ENCODE measurements at regions not wholly inside any gene's neighbourhood (a gene's known extent, or its start where the extent isn't known, plus 50 kb on each side); places are given as distances from the start of the nearest gene placed in this dataset.
"Not testable (repeated sequence)": the region's sequence is repeated elsewhere in the genome, so short reads cannot be mapped to it uniquely, and the experiment has no call there.

DNA sequence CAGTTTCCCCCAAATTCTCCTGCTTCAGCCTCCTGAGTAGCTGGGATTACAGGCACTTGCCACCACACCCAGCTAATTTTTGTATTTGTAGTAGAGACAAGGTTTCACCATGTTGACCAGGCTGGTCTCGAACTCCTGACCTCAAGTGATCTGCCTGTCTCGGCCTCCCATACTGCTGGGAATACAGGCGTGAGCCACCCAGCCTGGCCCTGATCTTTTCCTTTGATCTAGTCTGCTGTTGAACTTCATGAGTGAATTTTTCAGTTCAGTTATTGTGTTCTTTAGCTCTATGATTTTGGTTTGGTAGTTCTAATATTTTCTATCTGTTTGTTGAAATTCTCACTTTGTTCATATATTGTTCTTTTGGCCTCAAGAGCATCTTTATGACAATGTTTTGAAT lies 83.4 kb upstream of the RAP2C start:
- not testable (repeated sequence) for DNase-seq (ENCODE audit: extremely low spot score, insufficient read length, low read depth); FAIRE-seq

DNA sequence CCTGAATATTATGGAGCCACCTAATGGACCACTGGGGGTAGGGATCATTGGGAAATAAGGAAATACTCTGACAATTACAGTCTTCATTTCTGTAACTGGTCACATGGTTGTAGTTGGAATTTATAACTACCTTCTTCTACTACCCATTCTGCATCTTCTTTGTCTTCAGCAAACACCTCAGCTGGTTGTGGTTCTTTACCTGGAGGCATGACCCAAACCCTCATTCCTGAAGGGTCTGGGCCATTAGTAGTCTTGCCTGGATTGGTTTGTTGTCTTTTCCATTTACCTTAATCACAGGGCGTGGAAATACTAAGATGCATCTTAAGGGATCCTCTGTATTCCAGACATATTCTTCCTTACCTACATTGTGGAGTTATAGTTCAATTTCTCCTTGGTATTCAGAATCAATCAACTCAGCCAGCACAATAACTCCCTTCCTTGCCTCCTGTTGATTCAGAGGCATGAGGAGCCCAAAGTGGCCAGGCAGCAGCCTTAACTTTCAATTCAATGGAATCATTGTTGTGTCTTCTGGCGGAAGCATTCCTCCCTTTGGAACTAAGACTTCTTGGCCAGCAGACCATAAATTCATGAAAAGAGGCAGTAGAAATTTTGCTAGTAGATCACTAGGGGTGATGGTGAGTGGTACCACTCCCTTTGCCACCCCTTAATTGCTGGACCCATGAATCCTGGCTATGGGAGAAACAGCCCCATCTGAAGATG lies 75.7 kb upstream of the RAP2C start:
- FAIRE-seq = no peak
- DNase-seq (ENCODE audit: extremely low spot score, insufficient read length, low read depth) = no peak

DNA sequence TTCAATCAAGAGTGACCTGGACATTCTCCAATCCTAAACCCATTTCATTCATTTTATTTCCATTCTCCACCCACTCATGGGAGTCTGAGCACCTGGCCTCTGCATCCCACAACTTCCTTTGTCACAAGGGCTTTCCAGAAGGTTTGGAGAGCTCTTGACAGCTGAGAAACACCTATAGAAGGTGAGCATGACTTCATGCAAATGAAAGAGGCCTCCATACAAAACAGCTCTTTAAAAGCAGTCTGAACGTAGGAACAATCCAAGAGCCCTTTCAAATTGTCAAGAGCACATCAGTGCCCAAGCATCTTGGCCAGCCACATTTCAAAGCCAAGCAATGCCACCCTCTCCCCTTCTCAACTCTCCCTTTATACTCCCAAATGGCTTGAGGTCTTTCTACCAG lies 74.9 kb upstream of the RAP2C start:
- FAIRE-seq = no peak

DNA sequence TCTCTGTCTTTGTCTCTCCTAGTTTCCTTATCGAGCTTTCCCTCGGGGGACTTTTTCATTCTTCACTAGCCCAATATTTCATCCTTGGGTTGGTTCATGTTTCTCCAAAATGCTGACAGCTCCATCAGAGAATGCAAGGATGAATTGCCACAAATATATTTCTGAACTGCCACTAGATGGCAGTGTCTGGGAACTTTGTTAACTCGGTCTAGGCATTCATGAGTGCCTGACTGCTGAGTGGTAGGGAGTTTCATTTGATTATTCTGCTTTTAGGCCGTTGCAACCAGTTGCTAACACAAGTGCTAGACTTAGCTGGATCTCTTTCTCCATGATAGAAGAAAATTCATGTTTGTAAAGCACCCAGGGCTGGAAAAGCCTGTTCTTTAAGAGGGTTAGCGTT lies 73.5 kb upstream of the RAP2C start:
- FAIRE-seq (peak; percentile 64), DNase-seq (ENCODE audit: extremely low spot score, insufficient read length, low read depth) (peak; percentile 2)

More for the DNA sequence above, 74.9 kb upstream of the RAP2C start:
- no peak for DNase-seq (ENCODE audit: extremely low spot score, insufficient read length, low read depth)

DNA sequence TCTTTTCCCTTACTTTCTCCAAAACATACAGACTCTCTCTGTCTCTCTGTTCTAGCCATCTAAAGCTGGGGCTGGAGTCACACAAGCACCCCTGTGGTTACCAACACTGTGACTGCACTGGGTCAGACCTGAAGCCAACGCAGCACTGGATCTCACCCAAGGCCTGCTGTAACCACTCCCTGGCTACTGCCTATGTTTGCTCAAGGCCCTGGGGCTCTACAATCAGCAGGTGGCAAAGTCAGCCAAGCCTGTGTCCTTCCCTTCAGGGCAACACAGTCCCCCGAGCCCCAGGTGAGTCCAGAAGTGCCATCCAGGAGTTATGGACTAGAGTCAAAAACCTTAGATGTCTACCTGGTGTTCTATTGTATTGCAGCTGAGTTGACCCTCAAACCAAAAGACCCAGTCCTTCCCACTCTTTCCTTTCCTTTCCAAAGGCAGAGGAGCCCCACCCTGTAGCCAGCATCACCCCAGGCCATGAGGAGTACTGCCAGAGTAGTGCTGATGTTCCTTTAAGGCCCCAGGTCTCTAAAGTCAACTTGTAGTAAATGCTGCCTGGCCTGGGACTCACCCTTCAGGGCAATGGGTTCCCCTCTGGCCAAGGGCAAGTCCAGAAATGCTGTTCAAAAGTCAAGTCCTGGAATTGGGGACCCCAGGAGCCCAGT lies 58.8 kb upstream of the RAP2C start:
- DNase-seq (ENCODE audit: extremely low spot score, insufficient read length, low read depth) (no peak), FAIRE-seq (no peak)

DNA sequence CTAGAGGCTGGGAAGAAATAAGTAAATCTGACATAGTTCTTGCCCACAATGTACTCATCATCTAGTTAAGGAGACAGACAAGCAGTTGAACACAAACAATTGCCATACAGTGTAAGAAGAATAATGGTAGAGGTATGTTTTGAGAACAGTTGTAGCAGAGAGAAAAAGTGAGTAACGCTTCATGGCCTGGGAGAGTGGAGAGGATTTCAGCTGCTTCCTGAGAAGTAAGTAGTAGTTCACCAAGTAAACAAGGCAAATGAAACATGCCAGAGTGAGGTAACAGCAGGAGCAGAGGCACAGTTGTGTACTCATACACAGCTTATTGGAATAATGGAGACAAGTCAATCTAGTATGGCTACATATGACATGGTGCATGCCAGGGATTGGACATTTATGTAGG lies 53.6 kb upstream of the RAP2C start:
- DNase-seq (ENCODE audit: extremely low spot score, insufficient read length, low read depth) = no peak
- no peak for FAIRE-seq

DNA sequence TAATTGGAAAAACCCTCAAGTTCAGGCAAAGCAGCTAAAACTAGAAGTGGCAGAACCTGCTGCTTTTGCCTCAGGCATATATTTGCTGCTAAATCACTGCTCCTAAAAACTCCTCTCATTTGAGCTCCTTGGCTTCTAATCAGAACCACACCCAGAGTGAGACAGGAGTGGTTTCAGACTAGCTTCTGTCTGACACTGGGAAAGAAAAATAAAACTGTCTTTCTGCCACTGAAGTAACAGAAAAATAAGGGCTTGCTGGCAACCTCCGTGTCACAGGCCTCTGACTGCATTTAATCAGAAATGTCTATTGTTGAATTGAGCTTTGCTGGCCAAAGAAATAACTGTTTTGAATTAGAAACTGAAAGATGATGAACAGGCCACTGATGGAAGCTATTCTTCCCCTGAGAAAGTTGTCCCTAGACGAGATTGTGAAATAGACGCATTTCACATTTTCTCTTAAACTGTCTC lies 52.1 kb upstream of the RAP2C start:
- no peak for FAIRE-seq

DNA sequence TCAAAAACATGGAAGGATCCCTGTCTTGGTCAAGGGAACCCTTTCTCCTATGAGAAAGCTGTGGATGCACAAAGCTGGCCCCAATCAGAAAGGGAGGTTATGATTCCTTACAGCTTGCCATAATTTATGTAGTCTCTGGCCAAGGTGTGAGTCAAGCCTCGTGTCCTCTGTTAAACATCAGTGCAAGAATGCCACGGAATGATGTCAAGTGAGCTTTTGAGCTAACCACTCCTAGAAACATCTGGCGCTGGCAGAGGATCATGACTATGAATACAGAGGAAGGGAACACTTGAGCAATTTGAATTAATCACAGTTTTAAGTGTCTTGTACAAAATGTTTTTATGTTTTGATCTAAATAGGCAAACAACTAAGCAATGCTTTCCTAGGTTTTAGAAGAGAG lies 51.5 kb upstream of the RAP2C start:
- FAIRE-seq (no peak), DNase-seq (ENCODE audit: extremely low spot score, insufficient read length, low read depth) (no peak)

More for the DNA sequence above, 52.1 kb upstream of the RAP2C start:
- no peak for DNase-seq (ENCODE audit: extremely low spot score, insufficient read length, low read depth)

DNA sequence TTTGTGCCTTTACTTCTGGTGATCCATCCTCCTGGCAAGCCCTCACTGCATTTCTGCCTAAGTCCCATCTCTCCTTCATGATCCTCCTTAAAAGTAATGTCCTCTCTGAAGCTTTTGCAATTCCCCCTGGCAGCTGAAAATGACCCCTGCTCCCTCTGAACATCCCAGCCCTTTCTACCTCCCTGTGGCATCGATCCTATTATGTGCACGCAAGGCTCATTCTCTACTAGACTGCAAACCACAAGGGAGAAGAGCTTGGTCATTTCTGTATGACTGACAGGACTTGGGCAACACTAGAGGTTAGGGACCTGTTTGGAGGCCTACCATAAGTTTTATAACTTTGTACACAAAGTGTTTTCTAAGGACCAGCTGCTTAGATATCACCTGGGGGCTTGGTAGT lies 50.8 kb upstream of the RAP2C start:
- FAIRE-seq = no peak
- DNase-seq (ENCODE audit: extremely low spot score, insufficient read length, low read depth) = no peak

Data from GM18507 (cell line).